Brain microvascular endothelial cell (primary cell): ENCODE measurements at regions not wholly inside any gene's neighbourhood (a gene's known extent, or its start where the extent isn't known, plus 50 kb on each side); places are given as distances from the start of the nearest gene placed in this dataset.

Experiments
- DNase-seq: peaks from one replicate; pipeline ENCODE4 v3.0.0-alpha.2; 2020
- H3K27ac ChIP-seq: fragments of 250-450 bp; sonication (Bioruptor Pico); 2 replicates; pipeline ENCODE4 v1.5.1; 2020; ENCODE audit warnings: mild to moderate bottlenecking, moderate library complexity
- H3K27me3 ChIP-seq: fragments of 250-450 bp; sonication (Bioruptor Pico); replicated peaks from 2 replicates; pipeline ENCODE4 v1.5.1; 2020; ENCODE audit warnings: mild to moderate bottlenecking
- H3K36me3 ChIP-seq: fragments of 250-450 bp; sonication (Bioruptor Pico); replicated peaks from 2 replicates; pipeline ENCODE4 v1.5.1; 2020; ENCODE audit warnings: mild to moderate bottlenecking
- H3K4me3 ChIP-seq: 2 replicates; pipeline ENCODE4 v1.5.1; 2011; ENCODE audit warnings: low read depth, mild to moderate bottlenecking, control low read depth, low read length, moderate library complexity
- in situ Hi-C: cut with HindIII; loops from 2 replicates; pipeline ENCODE4 v1.10.0; 2017; ENCODE audit warnings: low sequenced_read_pairs, low pct_ligation_motif_present
- TF ChIP-seq, protein P1 (sequence below): IDR thresholded peaks from 2 replicates; pipeline ENCODE4 v1.5.1; 2011; ENCODE audit warnings: low read depth, mild to moderate bottlenecking, moderate library complexity, low read length, control low read depth, inconsistent platforms; ENCODE audit errors: missing control alignments

DNA sequence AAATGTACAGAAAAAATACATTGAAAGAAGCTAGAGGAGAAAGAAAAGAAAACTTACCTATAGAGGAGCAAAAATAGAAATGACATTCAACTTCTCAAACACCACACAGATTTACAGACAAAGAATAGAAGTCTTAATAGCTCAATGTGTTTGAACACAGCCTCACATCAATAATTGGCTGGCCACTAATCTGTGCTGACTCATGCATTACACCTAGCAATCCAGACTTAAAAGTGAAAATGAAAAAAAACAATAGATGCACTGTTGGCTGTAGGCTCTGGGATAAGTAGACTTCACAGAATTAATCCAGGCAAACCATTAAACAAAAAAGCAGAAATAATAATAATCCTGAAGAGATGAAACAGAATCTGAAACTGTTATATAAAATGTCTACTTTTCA, 961.3 kb upstream of the CELF4 start:
- TF ChIP-seq, protein P1, sequence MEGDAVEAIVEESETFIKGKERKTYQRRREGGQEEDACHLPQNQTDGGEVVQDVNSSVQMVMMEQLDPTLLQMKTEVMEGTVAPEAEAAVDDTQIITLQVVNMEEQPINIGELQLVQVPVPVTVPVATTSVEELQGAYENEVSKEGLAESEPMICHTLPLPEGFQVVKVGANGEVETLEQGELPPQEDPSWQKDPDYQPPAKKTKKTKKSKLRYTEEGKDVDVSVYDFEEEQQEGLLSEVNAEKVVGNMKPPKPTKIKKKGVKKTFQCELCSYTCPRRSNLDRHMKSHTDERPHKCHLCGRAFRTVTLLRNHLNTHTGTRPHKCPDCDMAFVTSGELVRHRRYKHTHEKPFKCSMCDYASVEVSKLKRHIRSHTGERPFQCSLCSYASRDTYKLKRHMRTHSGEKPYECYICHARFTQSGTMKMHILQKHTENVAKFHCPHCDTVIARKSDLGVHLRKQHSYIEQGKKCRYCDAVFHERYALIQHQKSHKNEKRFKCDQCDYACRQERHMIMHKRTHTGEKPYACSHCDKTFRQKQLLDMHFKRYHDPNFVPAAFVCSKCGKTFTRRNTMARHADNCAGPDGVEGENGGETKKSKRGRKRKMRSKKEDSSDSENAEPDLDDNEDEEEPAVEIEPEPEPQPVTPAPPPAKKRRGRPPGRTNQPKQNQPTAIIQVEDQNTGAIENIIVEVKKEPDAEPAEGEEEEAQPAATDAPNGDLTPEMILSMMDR = no peak

DNA sequence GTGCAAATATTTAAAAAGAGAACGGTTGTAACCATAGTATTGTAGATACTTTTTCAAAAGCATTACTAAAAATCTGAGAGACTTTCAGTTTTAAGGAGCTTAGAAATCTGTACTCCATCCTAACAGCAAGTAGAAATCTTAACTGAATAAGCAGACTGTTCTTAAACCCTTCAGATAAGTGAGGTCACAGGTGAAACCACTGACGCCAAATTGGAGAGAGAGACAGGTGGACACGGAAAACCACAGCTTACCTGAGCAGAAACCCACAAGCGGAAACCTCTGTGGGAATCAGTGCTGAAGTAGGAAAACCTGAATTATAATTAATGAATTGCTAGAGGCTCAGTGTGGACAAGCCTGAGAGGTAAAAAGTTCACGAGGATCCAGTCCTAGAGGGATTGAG, 959.4 kb upstream of the CELF4 start:
- no peak for DNase-seq
- TF ChIP-seq, protein P1 = no peak
- Histone ChIP-seq H3K27ac (no peak overlapping the region), H3K4me3 (no peak overlapping the region), H3K27me3 (no peaks in the 10 kb centered on the region), H3K36me3 (no peaks in the 10 kb centered on the region)
- in situ Hi-C loops = no loop called here

More for the DNA sequence above, 961.3 kb upstream of the CELF4 start:
- no peaks in the 10 kb centered on the region for H3K36me3 ChIP-seq
- H3K27ac ChIP-seq = no peak overlapping the region
- DNase-seq = no peak
- no peaks in the 10 kb centered on the region for H3K27me3 ChIP-seq
- no peak overlapping the region for H3K4me3 ChIP-seq
- in situ Hi-C loops = no loop called here

DNA sequence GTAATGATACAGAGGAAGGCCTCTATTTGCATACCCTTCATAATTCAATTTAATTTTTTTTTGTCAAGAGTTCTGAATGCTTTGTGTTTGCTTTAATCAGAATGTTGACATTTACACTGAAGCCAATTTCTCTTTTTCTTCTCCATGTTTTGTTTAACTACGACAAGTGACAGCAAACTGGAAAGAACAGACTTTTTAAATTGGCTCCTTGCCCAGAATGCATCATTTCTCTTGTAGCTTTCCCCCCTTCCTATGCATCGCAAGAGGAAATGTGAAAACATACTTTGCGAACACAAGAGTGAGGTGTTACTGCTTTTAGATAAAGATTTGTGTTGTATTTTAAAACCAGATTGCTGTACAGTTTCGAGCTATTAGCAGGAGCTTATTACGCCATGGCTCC, 955.2 kb upstream of the CELF4 start:
- Histone ChIP-seq H3K4me3 (no peak overlapping the region), H3K27me3 (no peaks in the 10 kb centered on the region), H3K36me3 (no peaks in the 10 kb centered on the region), H3K27ac (no peak overlapping the region)
- no peak for DNase-seq
- TF ChIP-seq, protein P1 = no peak
- in situ Hi-C loops = no loop called here

DNA sequence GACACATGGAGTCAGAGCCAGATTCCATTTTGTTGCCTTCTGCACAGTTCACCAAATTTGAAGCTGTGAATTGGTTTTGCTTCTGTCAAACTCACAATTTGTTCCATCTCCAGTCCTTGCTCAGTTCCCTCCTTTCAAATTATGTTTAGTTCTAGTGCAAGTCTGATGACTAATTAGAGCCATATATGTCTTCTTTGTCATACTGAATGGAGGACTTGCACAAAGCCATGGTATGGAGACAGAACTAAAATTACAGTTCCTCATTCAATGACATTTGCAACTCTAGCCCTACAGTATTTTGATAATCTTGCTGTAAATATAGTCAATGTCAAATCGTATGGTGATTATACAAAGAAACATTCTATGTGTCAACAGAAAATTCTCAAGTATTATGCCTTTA, 936.9 kb upstream of the CELF4 start:
- Histone ChIP-seq H3K4me3 (no peak overlapping the region), H3K27ac (no peak overlapping the region), H3K36me3 (no peaks in the 10 kb centered on the region), H3K27me3 (no peaks in the 10 kb centered on the region)
- DNase-seq = no peak
- TF ChIP-seq, protein P1 = no peak
- in situ Hi-C loops = no loop called here

DNA sequence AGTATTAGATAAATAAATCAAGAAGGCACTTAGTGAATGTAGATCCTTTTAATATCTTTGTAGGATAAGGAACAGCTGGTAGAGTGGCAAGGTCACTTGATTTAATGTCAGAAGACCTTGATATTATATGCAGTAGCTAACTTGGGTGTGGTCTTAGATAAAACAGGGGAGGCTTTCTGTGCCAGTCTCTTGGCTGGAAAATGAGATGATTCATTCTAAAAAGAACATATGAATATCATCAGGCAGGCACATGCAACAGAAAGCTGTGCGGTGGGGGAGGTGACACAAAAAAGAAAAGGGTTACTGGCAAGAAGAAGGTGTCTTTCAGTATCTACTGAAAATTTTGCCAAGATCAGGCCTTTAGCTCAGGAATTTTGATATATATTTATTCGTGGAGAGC, 931.7 kb upstream of the CELF4 start:
- in situ Hi-C loops = no loop called here
- TF ChIP-seq, protein P1 = no peak
- Histone ChIP-seq H3K4me3 (no peak overlapping the region), H3K27me3 (no peaks in the 10 kb centered on the region), H3K27ac (no peak overlapping the region), H3K36me3 (no peaks in the 10 kb centered on the region)
- no peak for DNase-seq

DNA sequence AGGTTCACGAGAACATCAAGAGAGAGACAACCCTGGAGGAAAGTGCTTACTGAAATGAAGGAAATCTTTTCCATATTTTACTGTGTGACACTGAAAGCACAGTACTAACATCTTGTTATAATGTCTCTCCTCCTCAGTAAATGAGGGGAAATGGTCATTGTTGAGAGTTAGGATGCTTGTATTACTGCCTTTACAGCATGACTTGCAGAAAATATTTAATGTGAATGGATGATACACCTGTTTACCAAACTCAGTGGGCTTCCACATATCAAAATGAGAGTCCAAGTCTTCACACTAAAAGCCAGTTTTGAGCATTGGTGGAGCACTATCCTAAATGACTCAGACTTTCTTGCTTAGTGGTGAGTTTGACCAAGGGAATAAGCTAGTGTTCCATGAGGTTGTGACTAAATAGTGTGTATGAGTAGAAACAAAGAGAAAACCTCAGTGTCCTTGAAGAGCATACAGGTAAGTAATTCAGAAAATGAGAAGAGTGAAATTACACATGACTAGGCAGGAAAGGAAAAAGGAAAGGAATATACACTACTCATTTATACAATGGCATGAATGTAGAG, 930.7 kb upstream of the CELF4 start:
- no peak for DNase-seq
- no peak overlapping the region for H3K4me3 ChIP-seq
- no peaks in the 10 kb centered on the region for H3K27me3 ChIP-seq
- no peaks in the 10 kb centered on the region for H3K36me3 ChIP-seq
- in situ Hi-C loops = no loop called here
- TF ChIP-seq, protein P1 = no peak
- H3K27ac ChIP-seq = no peak overlapping the region
